NCI-H1694 (cell line): ENCODE measurements at regions not wholly inside any gene's neighbourhood (a gene's known extent, or its start where the extent isn't known, plus 50 kb on each side); places are given as distances from the start of the nearest gene placed in this dataset.
"Not testable (repeated sequence)": the region's sequence is repeated elsewhere in the genome, so short reads cannot be mapped to it uniquely, and the experiment has no call there.

ENCODE experiments used
- DNase-seq: peaks from one replicate; lab custom pipeline; 2025; lab: John Stamatoyannopoulos, UW

DNA sequence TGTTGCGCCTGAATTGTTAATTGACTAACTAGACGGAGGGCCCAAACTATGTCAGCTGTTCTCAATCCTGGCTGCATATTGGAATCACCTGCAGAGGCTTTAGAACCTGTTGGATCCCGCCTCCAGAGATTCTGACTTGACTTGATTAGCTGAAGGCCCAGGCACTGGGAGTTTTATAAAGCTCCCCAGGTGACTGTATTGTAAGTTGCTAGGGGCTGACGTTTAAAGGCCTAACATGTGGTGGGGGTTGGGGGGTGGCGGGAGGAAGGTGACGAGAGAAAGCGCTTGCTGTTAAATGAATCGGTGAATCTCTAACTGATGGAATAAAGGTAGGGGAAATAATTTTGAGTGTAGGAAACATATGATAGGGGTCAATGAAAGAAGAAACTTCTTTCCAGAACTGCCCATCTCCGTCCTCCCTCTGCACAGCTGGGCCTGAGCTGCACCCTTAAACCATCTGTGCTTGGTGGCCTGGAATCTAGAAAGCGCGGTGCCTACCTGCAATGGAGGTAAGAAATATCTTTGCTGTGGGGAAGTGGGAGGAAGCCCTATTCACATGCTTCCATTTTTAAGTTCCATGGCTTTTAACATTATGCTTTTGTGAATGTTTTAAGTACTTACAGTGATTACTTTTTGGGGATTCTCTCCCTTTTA lies 225.0 kb upstream of the FAM3C start:
- no peak for DNase-seq

DNA sequence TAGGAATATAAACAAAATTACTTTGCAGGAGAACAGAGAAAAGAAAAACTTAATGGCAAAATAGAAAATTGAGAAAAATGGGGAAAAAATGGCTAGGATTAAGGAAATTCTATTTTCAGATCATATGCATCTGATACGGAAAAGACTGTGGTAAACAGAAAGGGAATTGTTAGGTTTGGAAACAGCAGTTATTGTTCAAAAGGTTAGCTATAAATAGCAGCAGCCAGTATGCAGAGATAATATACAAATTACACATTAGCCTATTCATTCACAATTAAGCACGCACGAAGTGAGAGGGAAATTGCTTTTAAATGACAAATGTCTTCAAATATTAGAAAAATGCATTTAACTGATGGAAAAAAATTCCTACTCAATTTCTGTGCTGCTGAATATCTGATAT lies 224.1 kb upstream of the FAM3C start:
- no peak for DNase-seq

GRCh38 chr7:121618182-121618581 lies 222.1 kb upstream of the FAM3C start:
- DNase-seq: no peak

DNA sequence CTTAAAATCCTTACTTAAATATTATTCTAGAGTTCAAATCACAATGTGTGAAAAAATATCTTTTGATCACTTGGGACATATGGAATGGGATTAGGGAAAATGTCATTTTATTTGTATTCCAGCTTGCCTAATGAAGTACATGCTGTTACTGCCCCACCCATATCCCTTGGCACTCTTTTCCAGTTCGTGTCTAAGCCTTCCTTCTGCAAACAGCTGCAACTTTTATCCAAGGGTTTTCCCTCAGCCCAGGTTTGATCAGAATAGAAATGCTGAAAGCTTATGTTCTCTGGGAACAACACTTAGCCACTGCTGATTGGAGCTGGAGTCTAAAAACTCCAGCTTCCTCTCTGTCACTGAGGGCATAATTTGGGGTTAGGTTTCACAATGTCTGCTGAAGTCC lies 214.1 kb upstream of the FAM3C start:
- DNase-seq: peak; percentile 20

DNA sequence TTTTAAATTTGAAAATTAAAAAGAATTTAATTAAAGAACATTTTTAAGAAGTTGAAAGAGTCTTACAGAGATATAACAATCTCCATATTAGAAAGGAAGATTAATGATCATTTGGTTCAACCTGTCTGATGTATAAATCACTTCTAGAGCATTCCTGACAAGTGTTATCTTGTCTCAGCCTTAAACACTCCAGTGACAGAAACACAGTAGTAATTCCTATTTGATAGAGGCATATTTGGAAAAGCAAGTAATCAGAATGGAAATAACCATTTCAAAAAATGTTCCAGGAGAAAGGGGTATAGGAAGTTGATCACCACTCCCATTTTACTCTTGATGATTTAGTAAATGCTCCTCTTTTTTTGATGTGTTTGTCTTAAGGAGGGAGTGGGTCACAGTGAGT lies 213.1 kb upstream of the FAM3C start:
- DNase-seq: no peak

DNA sequence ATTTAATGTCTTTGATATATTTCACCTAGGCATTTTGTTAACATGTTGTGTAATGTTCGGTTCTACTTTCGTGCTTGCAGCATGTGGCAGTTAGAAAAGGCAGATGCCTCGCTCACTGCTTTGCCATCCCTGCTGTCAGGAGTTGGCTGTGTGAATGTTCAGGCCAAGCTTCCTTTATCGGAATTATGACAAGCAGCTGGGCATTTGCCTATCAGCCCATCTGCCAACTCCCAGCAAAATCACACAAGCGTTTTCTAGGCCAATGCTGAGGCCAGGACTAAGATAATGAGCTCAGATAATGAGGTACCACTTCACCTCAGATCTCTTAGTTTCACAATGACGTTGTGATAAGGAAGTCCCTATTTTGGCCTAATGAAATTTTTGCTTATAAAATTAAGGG lies 212.7 kb upstream of the FAM3C start:
- peak; percentile 84 for DNase-seq

- not testable (repeated sequence) for DNase-seq
These were observed 212.1 kb upstream of the FAM3C start for GRCh38 chr7:121608183-121608582.

- DNase-seq: peak; percentile 72
These were observed 209.2 kb upstream of the FAM3C start for GRCh38 chr7:121605317-121605680.

GRCh38 chr7:121604627-121605316 lies 208.7 kb upstream of the FAM3C start:
- no peak for DNase-seq

- no peak for DNase-seq
These were observed 207.8 kb upstream of the FAM3C start for GRCh38 chr7:121603886-121604285.

GRCh38 chr7:121599887-121600286 lies 203.8 kb upstream of the FAM3C start:
- no peak for DNase-seq

DNA sequence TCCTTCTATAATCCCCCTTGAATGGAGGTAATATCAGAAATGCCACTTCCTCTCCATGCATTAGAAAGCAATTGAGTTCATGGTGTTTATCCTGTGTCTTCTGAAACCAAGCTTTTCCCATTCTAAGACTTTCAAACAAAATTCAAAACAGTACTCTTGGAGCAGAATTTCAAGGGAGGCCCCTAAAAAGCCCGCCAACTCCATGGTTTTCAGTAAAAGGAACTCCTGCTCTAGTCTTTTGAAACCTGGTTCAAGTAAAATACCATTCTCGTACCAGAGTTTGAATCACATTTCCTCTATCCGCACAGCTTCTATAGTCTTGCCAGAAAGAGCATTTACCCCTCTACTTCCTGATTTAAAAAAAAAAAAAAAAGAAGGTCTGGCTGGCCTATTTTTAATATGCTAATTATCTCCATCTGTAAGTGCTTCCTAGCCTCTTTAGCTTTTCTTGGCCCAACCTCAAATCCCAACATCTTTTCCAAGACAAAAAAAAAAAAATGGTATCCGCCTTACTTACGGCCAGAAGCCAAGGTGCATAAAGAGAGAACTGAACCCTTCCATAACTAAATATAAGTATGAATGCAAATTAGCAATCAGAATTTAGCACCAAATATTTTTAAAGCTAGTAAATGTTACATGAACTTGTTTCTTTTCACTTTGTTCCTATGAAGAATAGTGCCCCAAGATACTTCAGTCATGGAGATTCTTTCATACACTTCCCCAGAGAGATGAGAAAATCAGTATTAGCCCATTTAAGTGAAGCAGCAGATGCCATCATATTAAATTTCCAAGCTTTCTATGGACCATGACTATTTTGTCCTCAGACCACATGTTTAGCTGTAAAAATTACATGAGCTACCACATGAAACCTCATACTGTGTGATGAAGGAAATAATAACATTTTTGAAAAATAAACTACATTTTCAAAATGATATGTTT lies 199.9 kb upstream of the FAM3C start:
- DNase-seq: no peak

- DNase-seq: no peak
These were observed 195.8 kb upstream of the FAM3C start for GRCh38 chr7:121591926-121592325.

- no peak for DNase-seq
These were observed 191.3 kb upstream of the FAM3C start for GRCh38 chr7:121587435-121587834.

DNA sequence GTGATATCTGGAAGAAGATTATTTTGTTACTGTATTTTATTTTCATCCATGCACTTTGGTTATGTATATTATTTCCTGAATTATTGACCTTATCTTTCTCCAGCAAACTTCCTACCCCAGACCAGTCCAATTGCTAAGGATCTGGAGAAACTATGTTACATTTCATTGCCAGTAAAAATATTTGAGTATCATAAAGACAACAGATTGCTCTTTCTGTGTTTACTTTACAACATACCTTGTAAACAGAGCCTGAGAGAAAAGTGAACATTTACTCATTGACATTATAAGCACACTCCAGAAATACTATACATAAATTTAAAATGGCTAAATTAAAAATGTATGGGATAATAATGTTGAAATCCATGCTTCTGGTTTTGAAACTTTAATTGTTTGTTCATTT lies 186.2 kb upstream of the FAM3C start:
- DNase-seq: no peak

- DNase-seq: no peak
These were observed 183.5 kb upstream of the FAM3C start for GRCh38 chr7:121579639-121580038.

DNA sequence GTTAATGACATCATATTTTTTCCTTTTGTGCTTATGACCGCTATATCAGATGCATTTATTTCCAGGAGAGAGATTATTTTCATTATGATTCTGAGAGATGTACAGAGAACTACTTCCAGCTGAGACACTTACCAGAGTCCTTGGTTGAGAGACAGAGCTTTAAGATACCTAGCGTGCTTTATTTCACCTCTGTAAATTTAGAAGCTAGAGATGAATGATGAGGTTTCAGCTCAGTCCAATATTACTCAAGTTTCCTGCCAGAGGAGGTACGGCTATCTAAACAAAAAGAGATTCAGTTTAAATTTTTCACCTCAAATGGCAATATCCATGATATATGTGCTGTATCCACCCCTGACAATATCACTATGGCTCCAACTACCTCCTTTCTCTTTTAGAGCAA lies 182.6 kb upstream of the FAM3C start:
- no peak for DNase-seq

GRCh38 chr7:121576148-121576917 lies 180.2 kb upstream of the FAM3C start:
- no peak for DNase-seq

DNA sequence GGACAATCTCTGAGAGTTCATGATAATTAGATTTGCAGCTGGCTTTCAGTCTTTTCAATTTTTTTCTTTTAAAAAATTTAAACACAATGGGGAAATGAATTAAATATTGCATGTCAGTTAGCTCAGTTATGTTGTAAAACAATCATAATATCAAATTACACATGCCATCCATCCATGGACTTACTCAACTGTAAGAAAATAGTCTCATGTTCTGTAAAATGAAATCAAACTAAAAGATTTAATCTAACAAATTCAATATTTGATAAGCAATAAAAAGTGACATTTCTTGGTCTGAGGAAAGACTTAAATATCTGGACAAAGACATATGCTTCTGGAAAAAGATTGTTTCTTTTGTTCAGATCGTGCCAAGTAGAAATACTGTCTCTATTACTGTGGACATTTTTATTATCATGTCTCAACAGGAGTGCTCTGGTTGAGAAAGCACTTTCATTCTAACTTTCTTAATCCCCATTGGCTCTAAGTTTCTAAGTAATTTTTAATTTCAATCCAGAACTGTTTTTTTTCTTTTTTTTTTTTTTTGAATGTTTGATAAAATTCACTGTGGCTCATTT lies 179.2 kb upstream of the FAM3C start:
- no peak for DNase-seq

- no peak for DNase-seq
These were observed 178.0 kb upstream of the FAM3C start for GRCh38 chr7:121574109-121574508.

DNA sequence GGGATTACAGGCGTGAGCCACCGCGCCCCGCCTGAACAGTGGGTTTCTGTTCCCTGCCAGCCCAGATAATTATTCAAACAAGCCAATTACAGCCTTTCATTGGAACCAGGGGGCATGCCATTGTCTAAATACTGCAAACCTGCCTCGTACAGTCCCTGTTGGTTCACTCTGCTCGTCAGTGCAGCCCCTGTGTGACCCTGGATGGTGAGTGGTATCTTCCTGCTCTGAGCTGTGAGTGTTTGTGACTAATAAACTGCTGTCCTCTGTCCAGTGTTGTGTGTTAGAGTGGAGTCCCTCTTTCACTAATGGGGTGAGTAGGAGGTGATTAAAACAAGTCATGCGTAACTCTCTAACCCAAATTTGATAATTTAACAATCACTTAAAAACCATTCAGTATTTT lies 176.5 kb upstream of the FAM3C start:
- no peak for DNase-seq

- DNase-seq: no peak
These were observed 174.3 kb upstream of the FAM3C start for GRCh38 chr7:121570365-121570764.
